ENCODE measurements at regions not wholly inside any gene's neighbourhood (a gene's known extent, or its start where the extent isn't known, plus 50 kb on each side); places are given as distances from the start of the nearest gene placed in this dataset.

DNA sequence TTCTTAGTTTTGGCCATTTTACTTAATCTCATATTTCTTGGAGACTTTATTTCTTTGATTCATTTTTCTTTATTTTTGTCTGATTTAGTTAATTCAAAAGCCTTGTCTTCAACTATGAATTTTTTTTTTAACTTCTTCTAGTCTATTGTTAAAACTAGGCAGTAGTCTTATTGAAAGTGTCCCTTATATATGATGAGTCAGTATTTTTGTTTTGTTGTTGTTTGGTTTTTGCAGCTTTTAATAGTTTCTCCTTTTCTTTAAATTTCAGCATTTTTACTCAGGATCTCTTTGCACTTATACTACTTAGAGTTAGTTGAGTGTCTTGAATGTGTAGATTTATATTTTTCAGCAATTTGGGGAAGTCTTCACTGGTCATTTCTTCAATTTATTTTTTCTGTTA lies 758.5 kb upstream of the CDH8 start:
- no peak for TF ChIP-seq POLR2A (IDR thresholded peaks at IDR 0.05)
- TF ChIP-seq, protein P1, sequence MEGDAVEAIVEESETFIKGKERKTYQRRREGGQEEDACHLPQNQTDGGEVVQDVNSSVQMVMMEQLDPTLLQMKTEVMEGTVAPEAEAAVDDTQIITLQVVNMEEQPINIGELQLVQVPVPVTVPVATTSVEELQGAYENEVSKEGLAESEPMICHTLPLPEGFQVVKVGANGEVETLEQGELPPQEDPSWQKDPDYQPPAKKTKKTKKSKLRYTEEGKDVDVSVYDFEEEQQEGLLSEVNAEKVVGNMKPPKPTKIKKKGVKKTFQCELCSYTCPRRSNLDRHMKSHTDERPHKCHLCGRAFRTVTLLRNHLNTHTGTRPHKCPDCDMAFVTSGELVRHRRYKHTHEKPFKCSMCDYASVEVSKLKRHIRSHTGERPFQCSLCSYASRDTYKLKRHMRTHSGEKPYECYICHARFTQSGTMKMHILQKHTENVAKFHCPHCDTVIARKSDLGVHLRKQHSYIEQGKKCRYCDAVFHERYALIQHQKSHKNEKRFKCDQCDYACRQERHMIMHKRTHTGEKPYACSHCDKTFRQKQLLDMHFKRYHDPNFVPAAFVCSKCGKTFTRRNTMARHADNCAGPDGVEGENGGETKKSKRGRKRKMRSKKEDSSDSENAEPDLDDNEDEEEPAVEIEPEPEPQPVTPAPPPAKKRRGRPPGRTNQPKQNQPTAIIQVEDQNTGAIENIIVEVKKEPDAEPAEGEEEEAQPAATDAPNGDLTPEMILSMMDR (IDR thresholded peaks at IDR 0.05) = no peak

All from thyroid gland (tissue), 4 donors.